ENCODE measurements at regions not wholly inside any gene's neighbourhood (a gene's known extent, or its start where the extent isn't known, plus 50 kb on each side); places are given as distances from the start of the nearest gene placed in this dataset.

GRCh38 chr3:176463610-176464009 lies 733.7 kb downstream of the TBL1XR1 start:
- Histone ChIP-seq H3K9me3 (ENCODE audit: low read depth, low read length, poor library complexity, severe bottlenecking) (no peaks in the 10 kb centered on the region), H3K27ac (ENCODE audit: low read depth, low read length, poor library complexity, severe bottlenecking) (no peak overlapping the region), H3K36me3 (ENCODE audit: insufficient read depth, low read length, poor library complexity, severe bottlenecking) (no peaks in the 10 kb centered on the region), H3K27me3 (replicated peaks; ENCODE audit: insufficient read depth, low read depth, low read length, poor library complexity) (no peaks in the 10 kb centered on the region), H3K4me1 (ENCODE audit: insufficient read depth, low read length, poor library complexity, severe bottlenecking) (no peaks in the 10 kb centered on the region), H3K4me3 (ENCODE audit: low read depth, low read length, poor library complexity, severe bottlenecking) (no peak overlapping the region)
- POLR2A ChIA-PET (ENCODE audit: low non-redundant PET) = no interaction called here
- no peak for TF ChIP-seq CTCF (conservative IDR thresholded peaks at IDR 0.05; ENCODE audit: low read depth, low read length)
- no peak for TF ChIP-seq EZH2 (IDR thresholded peaks at IDR 0.05; ENCODE audit: borderline replicate concordance, low read depth, low read length, poor library complexity, severe bottlenecking)
- DNase-seq (ENCODE audit: low spot score) = no peak
- intact Hi-C loops (cut with micrococcal nuclease; ENCODE audit: unreplicated experiment) = no loop called here
- BruUV-seq (replicated peaks) = no TSS peak
- CTCF ChIA-PET = no interaction called here

GRCh38 chr3:176447369-176447768 lies 749.9 kb downstream of the TBL1XR1 start:
- intact Hi-C loops (cut with micrococcal nuclease; ENCODE audit: unreplicated experiment) = no loop called here
- Histone ChIP-seq H3K4me3 (ENCODE audit: low read depth, low read length, poor library complexity, severe bottlenecking) (no peak overlapping the region), H3K27ac (ENCODE audit: low read depth, low read length, poor library complexity, severe bottlenecking) (no peak overlapping the region), H3K4me1 (ENCODE audit: insufficient read depth, low read length, poor library complexity, severe bottlenecking) (no peaks in the 10 kb centered on the region), H3K9me3 (ENCODE audit: low read depth, low read length, poor library complexity, severe bottlenecking) (no peaks in the 10 kb centered on the region), H3K27me3 (replicated peaks; ENCODE audit: insufficient read depth, low read depth, low read length, poor library complexity) (no peaks in the 10 kb centered on the region), H3K36me3 (ENCODE audit: insufficient read depth, low read length, poor library complexity, severe bottlenecking) (no peaks in the 10 kb centered on the region)
- BruUV-seq (replicated peaks) = no TSS peak
- ChIA-PET CTCF (no interaction called here), POLR2A (ENCODE audit: low non-redundant PET) (no interaction called here)
- DNase-seq (ENCODE audit: low spot score) = no peak
- TF ChIP-seq CTCF (conservative IDR thresholded peaks at IDR 0.05; ENCODE audit: low read depth, low read length) (no peak), EZH2 (IDR thresholded peaks at IDR 0.05; ENCODE audit: borderline replicate concordance, low read depth, low read length, poor library complexity, severe bottlenecking) (no peak)

- H3K9me3 ChIP-seq (ENCODE audit: low read depth, low read length, poor library complexity, severe bottlenecking) = no peaks in the 10 kb centered on the region
- no TSS peak for BruUV-seq (replicated peaks)
- no peaks in the 10 kb centered on the region for H3K4me1 ChIP-seq (ENCODE audit: insufficient read depth, low read length, poor library complexity, severe bottlenecking)
- no peaks in the 10 kb centered on the region for H3K36me3 ChIP-seq (ENCODE audit: insufficient read depth, low read length, poor library complexity, severe bottlenecking)
- DNase-seq (ENCODE audit: low spot score) = no peak
- ChIA-PET POLR2A (ENCODE audit: low non-redundant PET) (no interaction called here), CTCF (no interaction called here)
- H3K4me3 ChIP-seq (ENCODE audit: low read depth, low read length, poor library complexity, severe bottlenecking) = no peak overlapping the region
- no peaks in the 10 kb centered on the region for H3K27me3 ChIP-seq (replicated peaks; ENCODE audit: insufficient read depth, low read depth, low read length, poor library complexity)
- intact Hi-C loops (cut with micrococcal nuclease; ENCODE audit: unreplicated experiment) = no loop called here
- H3K27ac ChIP-seq (ENCODE audit: low read depth, low read length, poor library complexity, severe bottlenecking) = no peak overlapping the region
- TF ChIP-seq EZH2 (IDR thresholded peaks at IDR 0.05; ENCODE audit: borderline replicate concordance, low read depth, low read length, poor library complexity, severe bottlenecking) = no peak
- TF ChIP-seq CTCF (conservative IDR thresholded peaks at IDR 0.05; ENCODE audit: low read depth, low read length) = no peak
Measured at GRCh38 chr3:176442326-176442725, 755.0 kb downstream of the TBL1XR1 start.
